Transverse colon (tissue), 4 donors: ENCODE measurements at regions not wholly inside any gene's neighbourhood (a gene's known extent, or its start where the extent isn't known, plus 50 kb on each side); places are given as distances from the start of the nearest gene placed in this dataset.

Experiments used
- DNase-seq: peaks from one replicate; pipeline ENCODE4 v3.0.0-alpha.2; 2019
- H3K27ac ChIP-seq, 4 donors: fragments of 200-600 bp; sonication (generic); 2 replicates each; pipeline ENCODE4 v1.5.1; 2016 to 2018; ENCODE audit warnings: inconsistent platforms in 4 of 4
- H3K27me3 ChIP-seq: fragments of 200-600 bp; sonication (generic); 2 replicates; pipeline ENCODE4 v1.5.1; 2017; ENCODE audit warnings: inconsistent platforms
- H3K36me3 ChIP-seq, 4 donors: fragments of 200-600 bp; sonication (generic); 2 replicates each; pipeline ENCODE4 v1.5.1; 2017 to 2019; ENCODE audit warnings: inconsistent platforms in 4 of 4
- H3K4me1 ChIP-seq, 4 donors: fragments of 200-600 bp; sonication (generic); 2 replicates each; pipeline ENCODE4 v1.5.1; 2017 to 2020; ENCODE audit warnings: inconsistent platforms in 4 of 4
- H3K4me3 ChIP-seq, 4 donors: fragments of 200-600 bp; sonication (generic); 1 replicate in 1 of 4; 2 replicates in 3 of 4; pipeline versions ENCODE4 v1.5.1 to v1.6.1; 2017 to 2019; ENCODE audit warnings: inconsistent platforms in 4 of 4
- H3K9me3 ChIP-seq, 2 donors: fragments of 200-600 bp; sonication (generic); 2 replicates each; pipeline ENCODE4 v1.5.1; 2017 to 2019; ENCODE audit warnings: inconsistent platforms in 2 of 2
- CTCF ChIP-seq, 5 experiments: fragments of 200-600 bp in 3 of 5; fragments of 450-650 bp in 2 of 5; sonication (generic) in 3 of 5; IDR thresholded peaks; 1 replicate in 2 of 5; 2 replicates in 3 of 5; pipeline ENCODE4 v1.5.1; 2016 to 2017; ENCODE audit warnings: antibody characterized with exemption in 5 of 5, inconsistent platforms in 3 of 5, mild to moderate bottlenecking in 2 of 5, moderate library complexity in 1 of 5
- EP300 ChIP-seq: sonication (generic); formaldehyde crosslinking; IDR thresholded peaks from one replicate; pipeline ENCODE4 v1.6.1; 2017; ENCODE audit warnings: antibody characterized with exemption, low read depth
- POLR2A ChIP-seq: fragments of 450-650 bp; IDR thresholded peaks from one replicate; pipeline ENCODE4 v1.6.1; 2016; ENCODE audit warnings: antibody characterized with exemption, mild to moderate bottlenecking, moderate library complexity
- POLR2AphosphoS5 ChIP-seq, 3 donors: sonication (generic); formaldehyde crosslinking; IDR thresholded peaks; one replicate each; pipeline ENCODE4 v1.6.1; 2016; ENCODE audit warnings: antibody characterized with exemption in 3 of 3
- WGBS, 2 donors: methylation state at CpG; one replicate each; pipeline ENCODE4 v1.1.5; 2018; ENCODE audit warnings: low coverage in 1 of 2; 5-methylcytosine and 5-hydroxymethylcytosine counted together
- in situ Hi-C, 4 donors: fragments of 200-750 bp; cut with MboI; loops; one replicate each; pipeline versions ENCODE4 v1.15.0 to v1.15.1; 2017; ENCODE audit warnings: low sequenced_read_pairs in 3 of 4, low pct_ligation_motif_present in 1 of 4, low pct_unique_long_range_greater_than_20kb in 1 of 4
- intact Hi-C: fragments of 100-400 bp; cut with DNase I; formaldehyde crosslinking; loops from one replicate; pipeline ENCODE4 v1.15.1; 2023; ENCODE audit warnings: low total_unique reads

GRCh38 chr14:49992448-49992847 is 99.6 kb downstream of the ARF6 start:
- Histone ChIP-seq H3K27me3 (no peaks in the 10 kb centered on the region), H3K4me1 (peaks cover 0 to 16% (median 9%) of the 10 kb centered on the region in 4 donors), H3K27ac (no peak overlapping the region), H3K4me3 (no peak overlapping the region), H3K9me3 (no peaks in the 10 kb centered on the region), H3K36me3 (no peaks in the 10 kb centered on the region)
- no peak for DNase-seq
- intact Hi-C loops (no loop called here), in situ Hi-C loops (no loop called here)
- 78 to 86% methylated on average over 2 to 4 of the region's 4 CpGs for WGBS, 2 donors
- TF ChIP-seq CTCF (IDR thresholded peaks at IDR 0.05) (no peak), POLR2AphosphoS5 (IDR thresholded peaks at IDR 0.05) (no peak)

- DNase-seq, result no peak
- Histone ChIP-seq H3K4me3 (no peak overlapping the region), H3K4me1 (peaks cover 0 to 12% (median 8%) of the 10 kb centered on the region in 4 donors), H3K36me3 (no peaks in the 10 kb centered on the region), H3K27ac (no peak overlapping the region), H3K27me3 (no peaks in the 10 kb centered on the region), H3K9me3 (no peaks in the 10 kb centered on the region)
- intact Hi-C loops, result no loop called here
- no peak for TF ChIP-seq CTCF (IDR thresholded peaks at IDR 0.05)
- TF ChIP-seq POLR2A, result no peak
- TF ChIP-seq POLR2AphosphoS5 (IDR thresholded peaks at IDR 0.05), result no peak
- no peak for TF ChIP-seq EP300
- in situ Hi-C loops, result no loop called here
- 59 to 92% methylated on average over 3 to 7 of the region's 7 CpGs for WGBS, 2 donors
These were observed 100.0 kb downstream of the ARF6 start for GRCh38 chr14:49992901-49993339.

- DNase-seq, result no peak
- no peak for TF ChIP-seq POLR2A
- TF ChIP-seq EP300, result no peak
- no peak for TF ChIP-seq CTCF (IDR thresholded peaks at IDR 0.05)
- no peak for TF ChIP-seq POLR2AphosphoS5 (IDR thresholded peaks at IDR 0.05)
- in situ Hi-C loops (no loop called here), intact Hi-C loops (no loop called here)
- Histone ChIP-seq H3K9me3 (no peaks in the 10 kb centered on the region), H3K27me3 (no peaks in the 10 kb centered on the region), H3K4me3 (no peak overlapping the region), H3K36me3 (no peaks in the 10 kb centered on the region), H3K27ac (no peak overlapping the region), H3K4me1 (peaks cover under 1 to 12% (median 9%) of the 10 kb centered on the region in 4 donors)
- WGBS, 2 donors, result 91% methylated on average over 7 to 9 of the region's 9 CpGs
These were observed 100.7 kb downstream of the ARF6 start for GRCh38 chr14:49993565-49993964.

- H3K36me3 ChIP-seq, result no peaks in the 10 kb centered on the region
- 89 to 100% methylated on average over 2 to 9 of the region's 9 CpGs for WGBS, 2 donors
- no peak overlapping the region for H3K4me3 ChIP-seq
- intact Hi-C loops (no loop called here), in situ Hi-C loops (no loop called here)
- no peak overlapping the region for H3K27ac ChIP-seq
- H3K4me1 ChIP-seq, result peaks cover 13 to 23% (median 22%) of the 10 kb centered on the region in 4 donors
- H3K27me3 ChIP-seq, result no peaks in the 10 kb centered on the region
- TF ChIP-seq POLR2AphosphoS5 (IDR thresholded peaks at IDR 0.05), result no peak
- no peak for TF ChIP-seq EP300
- TF ChIP-seq POLR2A, result no peak
- TF ChIP-seq CTCF (IDR thresholded peaks at IDR 0.05), result no peak
- DNase-seq, result no peak
- no peaks in the 10 kb centered on the region for H3K9me3 ChIP-seq
These were observed 102.2 kb downstream of the ARF6 start for GRCh38 chr14:49994951-49995561.
